ENCODE measurements at regions not wholly inside any gene's neighbourhood (a gene's known extent, or its start where the extent isn't known, plus 50 kb on each side); places are given as distances from the start of the nearest gene placed in this dataset.

GRCh38 chr3:5497497-5497896 is 310.0 kb downstream of the EDEM1 start:
- Mint-ChIP-seq H3K27ac (ENCODE audit: unreplicated experiment) (no peak overlapping the region), H3K4me3 (ENCODE audit: unreplicated experiment) (no peak overlapping the region), H3K27me3 (ENCODE audit: unreplicated experiment) (no peaks in the 10 kb centered on the region), H3K4me1 (ENCODE audit: unreplicated experiment) (no peaks in the 10 kb centered on the region), H3K9me3 (ENCODE audit: unreplicated experiment) (peaks cover 5% of the 10 kb centered on the region), H3K36me3 (ENCODE audit: low read depth, unreplicated experiment) (no peaks in the 10 kb centered on the region)
- no peak for TF ChIP-seq CTCF (IDR thresholded peaks at IDR 0.05; ENCODE audit: unreplicated experiment)
- DNase-seq (ENCODE audit: low spot score): no peak

- no peak for DNase-seq (ENCODE audit: low spot score)
- H3K4me3 Mint-ChIP-seq (ENCODE audit: unreplicated experiment): no peak overlapping the region
- H3K9me3 Mint-ChIP-seq (ENCODE audit: unreplicated experiment): peaks cover 5% of the 10 kb centered on the region
- no peaks in the 10 kb centered on the region for H3K27me3 Mint-ChIP-seq (ENCODE audit: unreplicated experiment)
- no peak overlapping the region for H3K27ac Mint-ChIP-seq (ENCODE audit: unreplicated experiment)
- TF ChIP-seq CTCF (IDR thresholded peaks at IDR 0.05; ENCODE audit: unreplicated experiment): no peak
- no peaks in the 10 kb centered on the region for H3K36me3 Mint-ChIP-seq (ENCODE audit: low read depth, unreplicated experiment)
- no peaks in the 10 kb centered on the region for H3K4me1 Mint-ChIP-seq (ENCODE audit: unreplicated experiment)
These were observed 311.5 kb downstream of the EDEM1 start for GRCh38 chr3:5498981-5499380.

- H3K9me3 Mint-ChIP-seq (ENCODE audit: unreplicated experiment): peaks cover 5% of the 10 kb centered on the region
- H3K4me3 Mint-ChIP-seq (ENCODE audit: unreplicated experiment): no peak overlapping the region
- no peak for TF ChIP-seq CTCF (IDR thresholded peaks at IDR 0.05; ENCODE audit: unreplicated experiment)
- H3K27ac Mint-ChIP-seq (ENCODE audit: unreplicated experiment): no peak overlapping the region
- no peaks in the 10 kb centered on the region for H3K36me3 Mint-ChIP-seq (ENCODE audit: low read depth, unreplicated experiment)
- H3K27me3 Mint-ChIP-seq (ENCODE audit: unreplicated experiment): no peaks in the 10 kb centered on the region
- H3K4me1 Mint-ChIP-seq (ENCODE audit: unreplicated experiment): no peaks in the 10 kb centered on the region
- DNase-seq (ENCODE audit: low spot score): no peak
These were observed 311.9 kb downstream of the EDEM1 start for GRCh38 chr3:5499404-5499803.

GRCh38 chr3:5503136-5503535 is 315.6 kb downstream of the EDEM1 start:
- Mint-ChIP-seq H3K27ac (ENCODE audit: unreplicated experiment) (no peak overlapping the region), H3K4me3 (ENCODE audit: unreplicated experiment) (no peak overlapping the region), H3K4me1 (ENCODE audit: unreplicated experiment) (no peaks in the 10 kb centered on the region), H3K9me3 (ENCODE audit: unreplicated experiment) (no peaks in the 10 kb centered on the region), H3K36me3 (ENCODE audit: low read depth, unreplicated experiment) (peaks cover 3% of the 10 kb centered on the region), H3K27me3 (ENCODE audit: unreplicated experiment) (peaks cover 2% of the 10 kb centered on the region)
- no peak for TF ChIP-seq CTCF (IDR thresholded peaks at IDR 0.05; ENCODE audit: unreplicated experiment)
- no peak for DNase-seq (ENCODE audit: low spot score)

GRCh38 chr3:5504135-5504534 is 316.6 kb downstream of the EDEM1 start:
- H3K36me3 Mint-ChIP-seq (ENCODE audit: low read depth, unreplicated experiment): peaks cover 3% of the 10 kb centered on the region
- no peak overlapping the region for H3K27ac Mint-ChIP-seq (ENCODE audit: unreplicated experiment)
- no peak overlapping the region for H3K4me3 Mint-ChIP-seq (ENCODE audit: unreplicated experiment)
- no peak for DNase-seq (ENCODE audit: low spot score)
- no peaks in the 10 kb centered on the region for H3K4me1 Mint-ChIP-seq (ENCODE audit: unreplicated experiment)
- TF ChIP-seq CTCF (IDR thresholded peaks at IDR 0.05; ENCODE audit: unreplicated experiment): no peak
- H3K9me3 Mint-ChIP-seq (ENCODE audit: unreplicated experiment): peaks cover 4% of the 10 kb centered on the region
- peaks cover 5% of the 10 kb centered on the region for H3K27me3 Mint-ChIP-seq (ENCODE audit: unreplicated experiment)
